ENCODE measurements at regions not wholly inside any gene's neighbourhood (a gene's known extent, or its start where the extent isn't known, plus 50 kb on each side); places are given as distances from the start of the nearest gene placed in this dataset.

DNA sequence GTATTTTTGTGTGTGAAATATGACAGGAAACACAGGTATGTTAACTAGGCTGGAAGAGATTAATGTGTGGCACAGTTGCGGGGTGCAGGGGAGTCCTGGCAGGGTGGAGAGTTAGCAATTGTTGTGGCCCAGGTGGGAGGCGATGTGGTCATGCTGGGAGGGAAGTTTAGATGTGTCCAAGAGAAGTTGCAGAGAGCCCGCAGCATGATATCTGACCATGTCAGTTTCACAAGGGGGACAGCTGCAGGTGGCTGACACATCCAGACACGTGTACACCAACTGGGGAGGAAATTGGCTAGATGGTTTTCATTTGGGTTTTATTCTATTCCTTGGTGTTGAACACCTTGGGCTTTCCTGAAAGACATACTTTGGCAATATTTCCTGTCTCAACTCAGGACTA, 172.8 kb upstream of the RGMA start:
- peak; percentile 71 for TF ChIP-seq POLR2AphosphoS5 (IDR thresholded peaks at IDR 0.05; ENCODE audit: low read depth)
- TF ChIP-seq, protein P1, sequence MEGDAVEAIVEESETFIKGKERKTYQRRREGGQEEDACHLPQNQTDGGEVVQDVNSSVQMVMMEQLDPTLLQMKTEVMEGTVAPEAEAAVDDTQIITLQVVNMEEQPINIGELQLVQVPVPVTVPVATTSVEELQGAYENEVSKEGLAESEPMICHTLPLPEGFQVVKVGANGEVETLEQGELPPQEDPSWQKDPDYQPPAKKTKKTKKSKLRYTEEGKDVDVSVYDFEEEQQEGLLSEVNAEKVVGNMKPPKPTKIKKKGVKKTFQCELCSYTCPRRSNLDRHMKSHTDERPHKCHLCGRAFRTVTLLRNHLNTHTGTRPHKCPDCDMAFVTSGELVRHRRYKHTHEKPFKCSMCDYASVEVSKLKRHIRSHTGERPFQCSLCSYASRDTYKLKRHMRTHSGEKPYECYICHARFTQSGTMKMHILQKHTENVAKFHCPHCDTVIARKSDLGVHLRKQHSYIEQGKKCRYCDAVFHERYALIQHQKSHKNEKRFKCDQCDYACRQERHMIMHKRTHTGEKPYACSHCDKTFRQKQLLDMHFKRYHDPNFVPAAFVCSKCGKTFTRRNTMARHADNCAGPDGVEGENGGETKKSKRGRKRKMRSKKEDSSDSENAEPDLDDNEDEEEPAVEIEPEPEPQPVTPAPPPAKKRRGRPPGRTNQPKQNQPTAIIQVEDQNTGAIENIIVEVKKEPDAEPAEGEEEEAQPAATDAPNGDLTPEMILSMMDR (IDR thresholded peaks at IDR 0.05; ENCODE audit: insufficient read depth, low read length), result no peak
- TF ChIP-seq GABPA (IDR thresholded peaks at IDR 0.05; ENCODE audit: low read depth), result no peak

Data from HL-60 (cell line).